ENCODE measurements at regions not wholly inside any gene's neighbourhood (a gene's known extent, or its start where the extent isn't known, plus 50 kb on each side); places are given as distances from the start of the nearest gene placed in this dataset.
A peak's percentile ranks its signal among the peaks of the same experiment; 100 is the strongest.

GRCh38 chr13:38606699-38607535, 80.0 kb upstream of the FREM2 start:
- no peaks in the 10 kb centered on the region for H3K36me3 ChIP-seq (ENCODE audit: insufficient read depth, low read length)
- H3K9ac ChIP-seq (ENCODE audit: low read depth, low read length), result peak overlapping the region; percentile 3; the same call in 1 of the 2 replicates
- no peaks in the 10 kb centered on the region for H3K9me3 ChIP-seq (ENCODE audit: control insufficient read depth, insufficient read depth, low read length)
- peaks cover 23% of the 10 kb centered on the region for H3K4me1 ChIP-seq (ENCODE audit: insufficient read depth, low read length)

- Histone ChIP-seq H3K9ac (ENCODE audit: low read depth, low read length) (no peak overlapping the region), H3K4me1 (ENCODE audit: insufficient read depth, low read length) (no peaks in the 10 kb centered on the region; the same call in 1 of the 2 replicates), H3K9me3 (ENCODE audit: control insufficient read depth, insufficient read depth, low read length) (no peaks in the 10 kb centered on the region)
These were observed 68.9 kb upstream of the FREM2 start for GRCh38 chr13:38617936-38618335.

GRCh38 chr13:38618336-38618735, 68.5 kb upstream of the FREM2 start:
- Histone ChIP-seq H3K4me1 (ENCODE audit: insufficient read depth, low read length) (no peaks in the 10 kb centered on the region; the same call in 1 of the 2 replicates), H3K9ac (ENCODE audit: low read depth, low read length) (no peak overlapping the region), H3K36me3 (ENCODE audit: insufficient read depth, low read length) (no peaks in the 10 kb centered on the region; the same call in 1 of the 2 replicates), H3K9me3 (ENCODE audit: control insufficient read depth, insufficient read depth, low read length) (no peaks in the 10 kb centered on the region)

More at GRCh38 chr13:38617936-38618335, 68.9 kb upstream of the FREM2 start:
- H3K36me3 ChIP-seq (ENCODE audit: insufficient read depth, low read length), result no peaks in the 10 kb centered on the region; the same call in 1 of the 2 replicates

GRCh38 chr13:38618881-38619280, 68.0 kb upstream of the FREM2 start:
- Histone ChIP-seq H3K4me1 (ENCODE audit: insufficient read depth, low read length) (no peaks in the 10 kb centered on the region; the same call in 1 of the 2 replicates), H3K36me3 (ENCODE audit: insufficient read depth, low read length) (no peaks in the 10 kb centered on the region; the same call in 1 of the 2 replicates), H3K9ac (ENCODE audit: low read depth, low read length) (no peak overlapping the region), H3K9me3 (ENCODE audit: control insufficient read depth, insufficient read depth, low read length) (no peaks in the 10 kb centered on the region)

GRCh38 chr13:38620876-38621275, 66.0 kb upstream of the FREM2 start:
- H3K9me3 ChIP-seq (ENCODE audit: control insufficient read depth, insufficient read depth, low read length), result no peaks in the 10 kb centered on the region
- no peaks in the 10 kb centered on the region; the same call in 1 of the 2 replicates for H3K36me3 ChIP-seq (ENCODE audit: insufficient read depth, low read length)
- H3K9ac ChIP-seq (ENCODE audit: low read depth, low read length), result no peak overlapping the region
- H3K4me1 ChIP-seq (ENCODE audit: insufficient read depth, low read length), result peaks cover 5% of the 10 kb centered on the region; the same call in 1 of the 2 replicates

- H3K9ac ChIP-seq (ENCODE audit: low read depth, low read length), result peak overlapping the region; percentile 35; the same call in 1 of the 2 replicates
- H3K9me3 ChIP-seq (ENCODE audit: control insufficient read depth, insufficient read depth, low read length), result no peaks in the 10 kb centered on the region
- peaks cover 5% of the 10 kb centered on the region; the same call in 1 of the 2 replicates for H3K4me1 ChIP-seq (ENCODE audit: insufficient read depth, low read length)
- H3K36me3 ChIP-seq (ENCODE audit: insufficient read depth, low read length), result no peaks in the 10 kb centered on the region; the same call in 1 of the 2 replicates
These were observed 62.1 kb upstream of the FREM2 start for GRCh38 chr13:38624822-38625221.

- Histone ChIP-seq H3K9ac (ENCODE audit: low read depth, low read length) (no peak overlapping the region), H3K9me3 (ENCODE audit: control insufficient read depth, insufficient read depth, low read length) (no peaks in the 10 kb centered on the region), H3K4me1 (ENCODE audit: insufficient read depth, low read length) (peaks cover 5% of the 10 kb centered on the region; the same call in 1 of the 2 replicates), H3K36me3 (ENCODE audit: insufficient read depth, low read length) (no peaks in the 10 kb centered on the region)
These were observed 58.3 kb upstream of the FREM2 start for GRCh38 chr13:38628554-38628953.

- no peaks in the 10 kb centered on the region; the same call in 1 of the 2 replicates for H3K4me1 ChIP-seq (ENCODE audit: insufficient read depth, low read length)
- no peaks in the 10 kb centered on the region for H3K9me3 ChIP-seq (ENCODE audit: control insufficient read depth, insufficient read depth, low read length)
- no peak overlapping the region for H3K9ac ChIP-seq (ENCODE audit: low read depth, low read length)
- no peaks in the 10 kb centered on the region for H3K36me3 ChIP-seq (ENCODE audit: insufficient read depth, low read length)
These were observed 56.1 kb upstream of the FREM2 start for GRCh38 chr13:38630780-38631179.

GRCh38 chr13:38635030-38635429, 51.8 kb upstream of the FREM2 start:
- no peak overlapping the region for H3K9ac ChIP-seq (ENCODE audit: low read depth, low read length)
- no peaks in the 10 kb centered on the region for H3K36me3 ChIP-seq (ENCODE audit: insufficient read depth, low read length)
- no peaks in the 10 kb centered on the region; the same call in 1 of the 2 replicates for H3K4me1 ChIP-seq (ENCODE audit: insufficient read depth, low read length)
- H3K9me3 ChIP-seq (ENCODE audit: control insufficient read depth, insufficient read depth, low read length), result no peaks in the 10 kb centered on the region

GRCh38 chr13:38636073-38636472, 50.8 kb upstream of the FREM2 start:
- Histone ChIP-seq H3K9me3 (ENCODE audit: control insufficient read depth, insufficient read depth, low read length) (no peaks in the 10 kb centered on the region), H3K4me1 (ENCODE audit: insufficient read depth, low read length) (no peaks in the 10 kb centered on the region; the same call in 1 of the 2 replicates), H3K36me3 (ENCODE audit: insufficient read depth, low read length) (no peaks in the 10 kb centered on the region), H3K9ac (ENCODE audit: low read depth, low read length) (no peak overlapping the region)

- H3K4me1 ChIP-seq (ENCODE audit: insufficient read depth, low read length), result no peaks in the 10 kb centered on the region; the same call in 1 of the 2 replicates
- H3K9ac ChIP-seq (ENCODE audit: low read depth, low read length), result no peak overlapping the region
- no peaks in the 10 kb centered on the region for H3K9me3 ChIP-seq (ENCODE audit: control insufficient read depth, insufficient read depth, low read length)
- no peaks in the 10 kb centered on the region for H3K36me3 ChIP-seq (ENCODE audit: insufficient read depth, low read length)
These were observed 50.1 kb upstream of the FREM2 start for GRCh38 chr13:38636761-38637160.

Measured in ES-I3 (cell line).